Neural cell (in vitro differentiated cells): ENCODE measurements at regions not wholly inside any gene's neighbourhood (a gene's known extent, or its start where the extent isn't known, plus 50 kb on each side); places are given as distances from the start of the nearest gene placed in this dataset.

Experiments used
- H2AFZ ChIP-seq: fragments of 200-600, 300-800 bp; sonication (generic), shearing (Covaris generic); 2 replicates; pipeline ENCODE4 v1.6.0; 2014; ENCODE audit warnings: low read depth, mild to moderate bottlenecking, antibody characterized with exemption, low read length, moderate library complexity
- H3F3A ChIP-seq: fragments of 200-600 bp; shearing (Covaris generic); 2 replicates; pipeline ENCODE4 v1.6.1; 2016; ENCODE audit warnings: mild to moderate bottlenecking, moderate library complexity, mixed read lengths, antibody characterized with exemption, low read length; ENCODE audit not compliant: insufficient read depth, poor library complexity, severe bottlenecking
- H3K27ac ChIP-seq: fragments of 200-600, 300-800 bp; sonication (generic), shearing (Covaris generic); 2 replicates; pipeline ENCODE4 v1.5.1; 2014; ENCODE audit warnings: mild to moderate bottlenecking, low read length, moderate library complexity
- H3K27me3 ChIP-seq: fragments of 300-800, 200-600 bp; sonication (generic), shearing (Covaris generic); 2 replicates; pipeline ENCODE4 v1.6.0; 2014; ENCODE audit warnings: mild to moderate bottlenecking, low read depth, low read length, moderate library complexity; ENCODE audit not compliant: insufficient read depth
- H3K36me3 ChIP-seq: fragments of 300-800, 200-600 bp; sonication (generic), shearing (Covaris generic); 2 replicates; pipeline ENCODE4 v1.5.1; 2014; ENCODE audit warnings: mild to moderate bottlenecking, antibody characterized with exemption, low read length, moderate library complexity; ENCODE audit not compliant: insufficient read depth
- H3K4me2 ChIP-seq: fragments of 300-800, 200-600 bp; sonication (generic), shearing (Covaris generic); 2 replicates; pipeline ENCODE4 v1.6.0; 2014; ENCODE audit warnings: mild to moderate bottlenecking, low read length
- H3K4me3 ChIP-seq: fragments of 300-800, 200-600 bp; sonication (generic), shearing (Covaris generic); 2 replicates; pipeline ENCODE4 v1.5.1; 2014; ENCODE audit warnings: mild to moderate bottlenecking, low read length, moderate library complexity
- H3K79me2 ChIP-seq: fragments of 200-600 bp; shearing (Covaris generic); replicated peaks from 2 replicates; pipeline ENCODE4 v1.6.0; 2014; ENCODE audit warnings: mild to moderate bottlenecking, low read length, moderate library complexity; ENCODE audit not compliant: insufficient read depth
- H3K9ac ChIP-seq: fragments of 300-800, 200-600 bp; sonication (generic), shearing (Covaris generic); 2 replicates; pipeline ENCODE4 v1.6.1; 2016; ENCODE audit warnings: mild to moderate bottlenecking, low read length, mixed read lengths
- H3K9me2 ChIP-seq: fragments of 200-600 bp; shearing (Covaris generic); 2 replicates; pipeline ENCODE4 v1.6.1; 2016; ENCODE audit warnings: mild to moderate bottlenecking, low read length, mixed read lengths; ENCODE audit not compliant: insufficient read depth
- H3K9me3 ChIP-seq: fragments of 200-600, 300-800 bp; sonication (generic), shearing (Covaris generic); 2 replicates; pipeline ENCODE4 v1.6.1; 2016; ENCODE audit warnings: mild to moderate bottlenecking, mixed run types, low read length, moderate library complexity, mixed read lengths
- H4K20me1 ChIP-seq: fragments of 200-600 bp; shearing (Covaris generic); 2 replicates; pipeline ENCODE4 v1.6.1; 2016; ENCODE audit warnings: mild to moderate bottlenecking, mixed run types; ENCODE audit not compliant: insufficient read depth
- CTCF ChIP-seq: fragments of 450-650 bp; IDR thresholded peaks from 2 replicates; pipeline ENCODE4 v1.5.1; 2014; ENCODE audit warnings: antibody characterized with exemption, mild to moderate bottlenecking, moderate library complexity; ENCODE audit not compliant: poor library complexity, severe bottlenecking
- EP300 ChIP-seq: fragments of 450-650 bp; conservative IDR thresholded peaks from 2 replicates; pipeline ENCODE4 v1.6.1; 2014; ENCODE audit warnings: antibody characterized with exemption, mild to moderate bottlenecking, moderate library complexity; ENCODE audit not compliant: poor library complexity, severe bottlenecking
- EZH2 ChIP-seq: fragments of 200-600, 300-800 bp; shearing (Covaris generic), sonication (generic); IDR thresholded peaks from 2 replicates; pipeline ENCODE4 v1.6.1; 2014; ENCODE audit warnings: antibody characterized with exemption, low read length, borderline replicate concordance, mild to moderate bottlenecking; ENCODE audit not compliant: insufficient read depth, poor library complexity, severe bottlenecking
- MXI1 ChIP-seq: fragments of 450-650 bp; conservative IDR thresholded peaks from 2 replicates; pipeline ENCODE4 v1.6.1; 2014; ENCODE audit warnings: antibody characterized with exemption, mild to moderate bottlenecking; ENCODE audit not compliant: poor library complexity, severe bottlenecking
- POLR2AphosphoS5 ChIP-seq: IDR thresholded peaks from 2 replicates; pipeline ENCODE4 v1.6.1; 2012
- RAD21 ChIP-seq: fragments of 450-650 bp; conservative IDR thresholded peaks from 2 replicates; pipeline ENCODE4 v1.6.1; 2014; ENCODE audit warnings: antibody characterized with exemption, mild to moderate bottlenecking, moderate library complexity
- REST ChIP-seq: IDR thresholded peaks from 2 replicates; pipeline ENCODE4 v1.6.1; 2012; ENCODE audit warnings: borderline replicate concordance
- SMC3 ChIP-seq: fragments of 450-650 bp; conservative IDR thresholded peaks from 2 replicates; pipeline ENCODE4 v1.6.1; 2014; ENCODE audit warnings: antibody characterized with exemption, mild to moderate bottlenecking, moderate library complexity; ENCODE audit not compliant: poor library complexity
- TAF1 ChIP-seq: IDR thresholded peaks from 2 replicates; pipeline ENCODE4 v1.6.1; 2012; ENCODE audit warnings: low read depth

- TF ChIP-seq EZH2, result no peak
- TF ChIP-seq SMC3, result no peak
- TF ChIP-seq POLR2AphosphoS5, result no peak
- TF ChIP-seq MXI1, result no peak
- TF ChIP-seq REST, result no peak
- no peak for TF ChIP-seq RAD21
- TF ChIP-seq EP300, result no peak
- no peak for TF ChIP-seq TAF1
- TF ChIP-seq CTCF, result no peak
- Histone ChIP-seq H3K27ac (no peak overlapping the region), H3F3A (no peaks in the 10 kb centered on the region), H3K79me2 (no peaks in the 10 kb centered on the region), H2AFZ (no peak overlapping the region), H3K36me3 (no peaks in the 10 kb centered on the region), H3K4me2 (no peak overlapping the region), H3K4me3 (no peak overlapping the region), H3K9me3 (no peaks in the 10 kb centered on the region), H4K20me1 (no peaks in the 10 kb centered on the region), H3K27me3 (no peaks in the 10 kb centered on the region), H3K9me2 (no peaks in the 10 kb centered on the region), H3K9ac (no peak overlapping the region)
Observed at GRCh38 chr5:82540301-82540700, 262.1 kb upstream of the RPS23 start.

GRCh38 chr5:82538339-82539034 is 260.3 kb upstream of the RPS23 start:
- Histone ChIP-seq H2AFZ (no peak overlapping the region), H4K20me1 (no peaks in the 10 kb centered on the region), H3K79me2 (no peaks in the 10 kb centered on the region), H3K27ac (no peak overlapping the region), H3K4me3 (no peak overlapping the region), H3K36me3 (no peaks in the 10 kb centered on the region), H3K9ac (no peak overlapping the region), H3F3A (no peaks in the 10 kb centered on the region), H3K4me2 (no peak overlapping the region), H3K9me2 (no peaks in the 10 kb centered on the region), H3K27me3 (no peaks in the 10 kb centered on the region), H3K9me3 (no peaks in the 10 kb centered on the region)
- TF ChIP-seq POLR2AphosphoS5, result no peak
